ENCODE measurements at regions not wholly inside any gene's neighbourhood (a gene's known extent, or its start where the extent isn't known, plus 50 kb on each side); places are given as distances from the start of the nearest gene placed in this dataset.

GRCh38 chr5:37900692-37901091 lies 60.9 kb upstream of the GDNF start:
- no peak for DNase-seq

GRCh38 chr5:37899037-37899436 lies 59.2 kb upstream of the GDNF start:
- no peak for DNase-seq

- DNase-seq = no peak
Measured at GRCh38 chr5:37896159-37896558, 56.3 kb upstream of the GDNF start.

- DNase-seq = no peak
Measured at GRCh38 chr5:37893434-37894134, 53.7 kb upstream of the GDNF start.

- DNase-seq = no peak
Measured at GRCh38 chr5:37892586-37892985, 52.7 kb upstream of the GDNF start.

- DNase-seq = no peak
Measured at GRCh38 chr5:37891832-37892231, 52.0 kb upstream of the GDNF start.

GRCh38 chr5:37889612-37890317 lies 49.9 kb upstream of the GDNF start:
- no peak for DNase-seq

Measured in NCI-H2171 (cell line).